SK-N-SH (cell line): ENCODE measurements at regions not wholly inside any gene's neighbourhood (a gene's known extent, or its start where the extent isn't known, plus 50 kb on each side); places are given as distances from the start of the nearest gene placed in this dataset.

Experiments
- CTCF ChIA-PET: fragments of 300-600, 350-600 bp; formaldehyde crosslinking; extraction: SDS; loops from one replicate; lab custom pipeline; 2021; lab: Yijun Ruan, JAX
- POLR2A ChIA-PET: fragments of 350-600 bp; sonication (Branson Sonifier 250); formaldehyde crosslinking; extraction: SDS; loops from one replicate; lab custom pipeline; 2020; ENCODE audit warnings: antibody characterized with exemption, inconsistent platforms; lab: Yijun Ruan, JAX
- DNase-seq: peaks from one replicate; pipeline ENCODE4 v3.0.0; 2012
- H2AFZ ChIP-seq: fragments of 200-600 bp; sonication (generic); 2 replicates; pipeline ENCODE4 v1.8.1; 2016; ENCODE audit warnings: antibody characterized with exemption, mild to moderate bottlenecking, low read depth
- H3F3A ChIP-seq: fragments of 200-600 bp; sonication (generic); replicated peaks from 2 replicates; pipeline ENCODE3; 2016; ENCODE audit warnings: antibody characterized with exemption, mild to moderate bottlenecking; ENCODE audit not compliant: insufficient read depth
- H3K27ac ChIP-seq, 2 experiments: fragments of 200-500 bp in 1 of 2; fragments of 200-600 bp in 1 of 2; sonication (Bioruptor generic) in 1 of 2; sonication (generic), shearing (Covaris generic) in 1 of 2; 2 replicates each; pipeline versions ENCODE4 v1.5.1 to v1.6.1; 2014 to 2016; ENCODE audit warnings: low read depth in 2 of 2, inconsistent platforms in 1 of 2, low read length in 1 of 2, mild to moderate bottlenecking in 1 of 2, mixed read lengths in 1 of 2
- H3K27me3 ChIP-seq: fragments of 200-600 bp; sonication (generic), shearing (Covaris generic); 2 replicates; pipeline ENCODE4 v1.6.1; 2016; ENCODE audit warnings: mixed run types; ENCODE audit not compliant: insufficient read depth
- H3K36me3 ChIP-seq, 2 experiments: fragments of 200-500 bp in 1 of 2; fragments of 200-600 bp in 1 of 2; sonication (Bioruptor generic) in 1 of 2; sonication (generic) in 1 of 2; replicated peaks in 1 of 2; 2 replicates each; pipeline versions ENCODE3 to v1.5.1; 2014 to 2016; ENCODE audit warnings: low read length in 1 of 2, mild to moderate bottlenecking in 1 of 2; ENCODE audit not compliant: insufficient read depth in 2 of 2, control insufficient read depth in 1 of 2
- H3K4me1 ChIP-seq, 2 experiments: fragments of 200-500 bp in 1 of 2; fragments of 200-600 bp in 1 of 2; sonication (Bioruptor generic) in 1 of 2; sonication (generic), shearing (Covaris generic) in 1 of 2; 2 replicates each; pipeline versions ENCODE4 v1.5.1 to v1.6.1; 2014 to 2016; ENCODE audit warnings: low read depth in 1 of 2, low read length in 1 of 2, mixed run types in 1 of 2; ENCODE audit not compliant: insufficient read depth in 2 of 2, control insufficient read depth in 1 of 2
- H3K4me2 ChIP-seq: fragments of 200-600 bp; sonication (generic), shearing (Covaris generic); 2 replicates; pipeline ENCODE4 v1.6.1; 2017; ENCODE audit warnings: mixed run types
- H3K4me3 ChIP-seq, 2 experiments: fragments of 200-500 bp in 1 of 2; fragments of 200-600 bp in 1 of 2; sonication (Bioruptor generic) in 1 of 2; sonication (generic), shearing (Covaris generic) in 1 of 2; 2 replicates each; pipeline versions ENCODE4 v1.5.1 to v1.8.1; 2014 to 2016; ENCODE audit warnings: low read depth in 2 of 2, inconsistent platforms in 1 of 2, low read length in 1 of 2, mild to moderate bottlenecking in 1 of 2, mixed read lengths in 1 of 2, moderate library complexity in 1 of 2
- H3K79me2 ChIP-seq: fragments of 200-600 bp; sonication (generic); 2 replicates; pipeline ENCODE4 v1.8.1; 2017; ENCODE audit warnings: mild to moderate bottlenecking; ENCODE audit not compliant: insufficient read depth
- H3K9ac ChIP-seq: fragments of 200-600 bp; sonication (generic); 2 replicates; pipeline ENCODE4 v1.6.1; 2017; ENCODE audit warnings: mixed run types
- H3K9me2 ChIP-seq: fragments of 200-600 bp; sonication (generic); 2 replicates; pipeline ENCODE4 v1.6.1; 2017; ENCODE audit warnings: mixed run types
- H3K9me3 ChIP-seq: fragments of 200-600 bp; sonication (generic); 2 replicates; pipeline ENCODE4 v1.6.1; 2017; ENCODE audit warnings: mixed run types, mild to moderate bottlenecking, moderate library complexity
- H4K20me1 ChIP-seq: fragments of 200-600 bp; sonication (generic); 2 replicates; pipeline ENCODE4 v1.6.1; 2017; ENCODE audit warnings: mild to moderate bottlenecking, mixed run types; ENCODE audit not compliant: insufficient read depth
- CHD2 ChIP-seq: fragments of 150-350 bp; IDR thresholded peaks from 2 replicates; pipeline ENCODE4 v1.6.1; 2018; ENCODE audit warnings: low read length; ENCODE audit not compliant: partially characterized antibody
- ELF1 ChIP-seq: IDR thresholded peaks from 2 replicates; pipeline ENCODE4 v1.4.0; 2012
- EP300 ChIP-seq, 2 experiments: IDR thresholded peaks; 2 replicates each; pipeline versions ENCODE4 v1.4.0 to v1.6.1; 2012; ENCODE audit warnings: borderline replicate concordance in 1 of 2, low read depth in 1 of 2, low read length in 1 of 2
- EZH2phosphoT487 ChIP-seq: fragments of 200-600 bp; sonication (generic); IDR thresholded peaks from 2 replicates; pipeline ENCODE4 v1.6.1; 2017; ENCODE audit warnings: low read depth, mixed run types, mild to moderate bottlenecking, antibody characterized with exemption, moderate library complexity, borderline replicate concordance
- FOXJ3 ChIP-seq: sonication (generic); formaldehyde crosslinking; IDR thresholded peaks from 2 replicates; pipeline ENCODE4 v1.5.1; 2020; ENCODE audit warnings: mild to moderate bottlenecking, missing genetic modification reagents
- MXI1 ChIP-seq: IDR thresholded peaks from 2 replicates; pipeline ENCODE4 v1.6.1; 2012; ENCODE audit warnings: mild to moderate bottlenecking, low read depth, low read length, improper control_type of control experiment
- POLR2AphosphoS5 ChIP-seq: IDR thresholded peaks from 2 replicates; pipeline ENCODE4 v1.6.1; 2012; ENCODE audit warnings: low read depth, low read length
- RAD21 ChIP-seq: IDR thresholded peaks from 2 replicates; pipeline ENCODE4 v1.6.1; 2012; ENCODE audit warnings: mild to moderate bottlenecking, low read length
- RFX5 ChIP-seq: IDR thresholded peaks from 2 replicates; pipeline ENCODE4 v1.6.1; 2012; ENCODE audit warnings: mild to moderate bottlenecking, improper control_type of control experiment, low read length
- RXRA ChIP-seq: IDR thresholded peaks from 2 replicates; pipeline ENCODE4 v1.4.0; 2012; ENCODE audit warnings: low read depth, mild to moderate bottlenecking, borderline replicate concordance
- SIN3A ChIP-seq: IDR thresholded peaks from 2 replicates; pipeline ENCODE4 v1.6.1; 2012; ENCODE audit warnings: low read depth, mild to moderate bottlenecking, low read length, moderate library complexity, borderline replicate concordance
- SMC3 ChIP-seq: IDR thresholded peaks from 2 replicates; pipeline ENCODE4 v1.6.1; 2012; ENCODE audit warnings: low read depth, low read length, improper control_type of control experiment
- TCF12 ChIP-seq: IDR thresholded peaks from 2 replicates; pipeline ENCODE4 v1.4.0; 2012
- WGBS: methylation state at CpG from one replicate; pipeline ENCODE4 v1.1.6; 2017; ENCODE audit warnings: low lambda C conversion rate; 5-methylcytosine and 5-hydroxymethylcytosine counted together
- TF ChIP-seq, protein P1 (sequence below): IDR thresholded peaks from 2 replicates; pipeline ENCODE4 v1.4.0; 2012; ENCODE audit warnings: low read depth, borderline replicate concordance
- TF ChIP-seq, protein P2 (sequence below): IDR thresholded peaks from 2 replicates; pipeline ENCODE4 v1.4.0; 2012; ENCODE audit warnings: low read depth
- TF ChIP-seq, protein P3 (sequence below): fragments of 150-350 bp; IDR thresholded peaks from 2 replicates; pipeline ENCODE4 v1.6.1; 2016; ENCODE audit warnings: mild to moderate bottlenecking, low read depth, low read length
- TF ChIP-seq, protein P4 (sequence below): fragments of 150-350 bp; IDR thresholded peaks from 2 replicates; pipeline ENCODE4 v1.6.1; 2017; ENCODE audit warnings: antibody characterized with exemption, low read length, low read depth, borderline replicate concordance
- TF ChIP-seq, protein P5 (sequence below): IDR thresholded peaks from 2 replicates; pipeline ENCODE4 v1.6.1; 2012; ENCODE audit warnings: mild to moderate bottlenecking, low read depth, low read length, moderate library complexity

DNA sequence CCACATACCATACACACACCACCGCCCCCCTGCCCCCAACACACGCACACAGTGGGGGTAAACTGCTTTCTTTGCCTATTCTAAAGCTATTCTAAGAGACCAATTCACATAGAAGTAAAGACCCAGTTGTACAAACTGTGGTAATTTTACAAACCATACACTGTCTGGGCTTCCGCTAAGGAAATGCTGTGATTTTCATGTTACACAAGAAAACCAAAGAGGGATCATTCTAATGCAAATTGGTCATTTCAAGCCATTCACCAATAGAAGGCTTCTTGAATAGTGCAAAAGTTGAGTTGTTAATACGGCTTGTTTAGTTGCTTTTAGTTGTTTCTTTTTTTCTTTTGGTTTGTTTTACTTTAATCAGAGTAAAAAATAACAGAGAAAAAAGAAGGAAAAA lies 202.8 kb downstream of the EFNB2 start (continued):
- TF ChIP-seq SMC3, result no peak
- TF ChIP-seq, protein P1, sequence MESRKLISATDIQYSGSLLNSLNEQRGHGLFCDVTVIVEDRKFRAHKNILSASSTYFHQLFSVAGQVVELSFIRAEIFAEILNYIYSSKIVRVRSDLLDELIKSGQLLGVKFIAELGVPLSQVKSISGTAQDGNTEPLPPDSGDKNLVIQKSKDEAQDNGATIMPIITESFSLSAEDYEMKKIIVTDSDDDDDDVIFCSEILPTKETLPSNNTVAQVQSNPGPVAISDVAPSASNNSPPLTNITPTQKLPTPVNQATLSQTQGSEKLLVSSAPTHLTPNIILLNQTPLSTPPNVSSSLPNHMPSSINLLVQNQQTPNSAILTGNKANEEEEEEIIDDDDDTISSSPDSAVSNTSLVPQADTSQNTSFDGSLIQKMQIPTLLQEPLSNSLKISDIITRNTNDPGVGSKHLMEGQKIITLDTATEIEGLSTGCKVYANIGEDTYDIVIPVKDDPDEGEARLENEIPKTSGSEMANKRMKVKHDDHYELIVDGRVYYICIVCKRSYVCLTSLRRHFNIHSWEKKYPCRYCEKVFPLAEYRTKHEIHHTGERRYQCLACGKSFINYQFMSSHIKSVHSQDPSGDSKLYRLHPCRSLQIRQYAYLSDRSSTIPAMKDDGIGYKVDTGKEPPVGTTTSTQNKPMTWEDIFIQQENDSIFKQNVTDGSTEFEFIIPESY, result no peak

DNA sequence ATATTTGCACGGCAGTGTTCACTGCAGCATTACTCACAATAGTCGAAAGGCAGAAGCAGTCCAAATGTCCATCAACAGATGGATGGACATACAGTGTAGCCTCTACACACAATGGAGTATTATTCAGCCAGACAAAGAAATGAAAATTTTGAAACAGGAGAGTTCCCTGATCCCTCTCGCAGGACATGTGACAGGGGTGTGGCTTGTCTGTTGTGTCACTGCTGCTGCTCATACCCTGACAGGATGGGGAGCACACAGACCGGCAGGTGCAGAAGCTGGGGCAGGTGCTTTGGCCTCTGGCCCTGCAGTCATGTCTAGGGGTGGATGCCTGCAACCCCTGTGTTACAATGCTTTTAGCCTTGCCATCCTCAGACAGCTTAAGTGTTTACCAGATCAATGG lies 204.3 kb downstream of the EFNB2 start:
- Histone ChIP-seq H3K27ac (no peak overlapping the region), H3K4me2 (no peak overlapping the region), H3K79me2 (no peaks in the 10 kb centered on the region), H3K9me3 (no peaks in the 10 kb centered on the region), H3K4me3 (no peak overlapping the region), H3K9ac (no peak overlapping the region), H3K27me3 (no peaks in the 10 kb centered on the region), H3K36me3 (no peaks in the 10 kb centered on the region), H3F3A (no peaks in the 10 kb centered on the region), H3K4me1 (no peaks in the 10 kb centered on the region), H3K9me2 (no peaks in the 10 kb centered on the region), H4K20me1 (no peaks in the 10 kb centered on the region), H2AFZ (no peak overlapping the region)
- WGBS, result 74% methylated on average over 3 of the region's 4 CpGs
- ChIA-PET CTCF (interaction anchor here (0.7 kb wide), 1 partner anchor 10 kb away, joined by 3 read pairs; no protein-coding TSS in a partner anchor), POLR2A (no interaction called here)
- TF ChIP-seq FOXJ3, result no peak
- TF ChIP-seq, protein P2, sequence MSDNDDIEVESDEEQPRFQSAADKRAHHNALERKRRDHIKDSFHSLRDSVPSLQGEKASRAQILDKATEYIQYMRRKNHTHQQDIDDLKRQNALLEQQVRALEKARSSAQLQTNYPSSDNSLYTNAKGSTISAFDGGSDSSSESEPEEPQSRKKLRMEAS, result no peak
- no peak for TF ChIP-seq CHD2
- TF ChIP-seq, protein P3, sequence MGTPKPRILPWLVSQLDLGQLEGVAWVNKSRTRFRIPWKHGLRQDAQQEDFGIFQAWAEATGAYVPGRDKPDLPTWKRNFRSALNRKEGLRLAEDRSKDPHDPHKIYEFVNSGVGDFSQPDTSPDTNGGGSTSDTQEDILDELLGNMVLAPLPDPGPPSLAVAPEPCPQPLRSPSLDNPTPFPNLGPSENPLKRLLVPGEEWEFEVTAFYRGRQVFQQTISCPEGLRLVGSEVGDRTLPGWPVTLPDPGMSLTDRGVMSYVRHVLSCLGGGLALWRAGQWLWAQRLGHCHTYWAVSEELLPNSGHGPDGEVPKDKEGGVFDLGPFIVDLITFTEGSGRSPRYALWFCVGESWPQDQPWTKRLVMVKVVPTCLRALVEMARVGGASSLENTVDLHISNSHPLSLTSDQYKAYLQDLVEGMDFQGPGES, result no peak
- TF ChIP-seq MXI1, result no peak
- no peak for TF ChIP-seq SMC3
- TF ChIP-seq TCF12, result no peak
- no peak for TF ChIP-seq SIN3A
- no peak for TF ChIP-seq RAD21
- TF ChIP-seq POLR2AphosphoS5, result no peak
- TF ChIP-seq RFX5, result no peak
- TF ChIP-seq, protein P4, sequence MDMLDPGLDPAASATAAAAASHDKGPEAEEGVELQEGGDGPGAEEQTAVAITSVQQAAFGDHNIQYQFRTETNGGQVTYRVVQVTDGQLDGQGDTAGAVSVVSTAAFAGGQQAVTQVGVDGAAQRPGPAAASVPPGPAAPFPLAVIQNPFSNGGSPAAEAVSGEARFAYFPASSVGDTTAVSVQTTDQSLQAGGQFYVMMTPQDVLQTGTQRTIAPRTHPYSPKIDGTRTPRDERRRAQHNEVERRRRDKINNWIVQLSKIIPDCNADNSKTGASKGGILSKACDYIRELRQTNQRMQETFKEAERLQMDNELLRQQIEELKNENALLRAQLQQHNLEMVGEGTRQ, result no peak
- TF ChIP-seq, protein P5, sequence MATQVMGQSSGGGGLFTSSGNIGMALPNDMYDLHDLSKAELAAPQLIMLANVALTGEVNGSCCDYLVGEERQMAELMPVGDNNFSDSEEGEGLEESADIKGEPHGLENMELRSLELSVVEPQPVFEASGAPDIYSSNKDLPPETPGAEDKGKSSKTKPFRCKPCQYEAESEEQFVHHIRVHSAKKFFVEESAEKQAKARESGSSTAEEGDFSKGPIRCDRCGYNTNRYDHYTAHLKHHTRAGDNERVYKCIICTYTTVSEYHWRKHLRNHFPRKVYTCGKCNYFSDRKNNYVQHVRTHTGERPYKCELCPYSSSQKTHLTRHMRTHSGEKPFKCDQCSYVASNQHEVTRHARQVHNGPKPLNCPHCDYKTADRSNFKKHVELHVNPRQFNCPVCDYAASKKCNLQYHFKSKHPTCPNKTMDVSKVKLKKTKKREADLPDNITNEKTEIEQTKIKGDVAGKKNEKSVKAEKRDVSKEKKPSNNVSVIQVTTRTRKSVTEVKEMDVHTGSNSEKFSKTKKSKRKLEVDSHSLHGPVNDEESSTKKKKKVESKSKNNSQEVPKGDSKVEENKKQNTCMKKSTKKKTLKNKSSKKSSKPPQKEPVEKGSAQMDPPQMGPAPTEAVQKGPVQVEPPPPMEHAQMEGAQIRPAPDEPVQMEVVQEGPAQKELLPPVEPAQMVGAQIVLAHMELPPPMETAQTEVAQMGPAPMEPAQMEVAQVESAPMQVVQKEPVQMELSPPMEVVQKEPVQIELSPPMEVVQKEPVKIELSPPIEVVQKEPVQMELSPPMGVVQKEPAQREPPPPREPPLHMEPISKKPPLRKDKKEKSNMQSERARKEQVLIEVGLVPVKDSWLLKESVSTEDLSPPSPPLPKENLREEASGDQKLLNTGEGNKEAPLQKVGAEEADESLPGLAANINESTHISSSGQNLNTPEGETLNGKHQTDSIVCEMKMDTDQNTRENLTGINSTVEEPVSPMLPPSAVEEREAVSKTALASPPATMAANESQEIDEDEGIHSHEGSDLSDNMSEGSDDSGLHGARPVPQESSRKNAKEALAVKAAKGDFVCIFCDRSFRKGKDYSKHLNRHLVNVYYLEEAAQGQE, result no peak
- TF ChIP-seq ELF1, result no peak
- TF ChIP-seq EP300 (IDR thresholded peaks at IDR 0.05; ENCODE audit: borderline replicate concordance in 1 of 2, low read depth in 1 of 2, low read length in 1 of 2), result no peak
- no peak for TF ChIP-seq RXRA
- no peak for TF ChIP-seq EZH2phosphoT487
- DNase-seq, result no peak
